ENCODE measurements at regions not wholly inside any gene's neighbourhood (a gene's known extent, or its start where the extent isn't known, plus 50 kb on each side); places are given as distances from the start of the nearest gene placed in this dataset.

DNA sequence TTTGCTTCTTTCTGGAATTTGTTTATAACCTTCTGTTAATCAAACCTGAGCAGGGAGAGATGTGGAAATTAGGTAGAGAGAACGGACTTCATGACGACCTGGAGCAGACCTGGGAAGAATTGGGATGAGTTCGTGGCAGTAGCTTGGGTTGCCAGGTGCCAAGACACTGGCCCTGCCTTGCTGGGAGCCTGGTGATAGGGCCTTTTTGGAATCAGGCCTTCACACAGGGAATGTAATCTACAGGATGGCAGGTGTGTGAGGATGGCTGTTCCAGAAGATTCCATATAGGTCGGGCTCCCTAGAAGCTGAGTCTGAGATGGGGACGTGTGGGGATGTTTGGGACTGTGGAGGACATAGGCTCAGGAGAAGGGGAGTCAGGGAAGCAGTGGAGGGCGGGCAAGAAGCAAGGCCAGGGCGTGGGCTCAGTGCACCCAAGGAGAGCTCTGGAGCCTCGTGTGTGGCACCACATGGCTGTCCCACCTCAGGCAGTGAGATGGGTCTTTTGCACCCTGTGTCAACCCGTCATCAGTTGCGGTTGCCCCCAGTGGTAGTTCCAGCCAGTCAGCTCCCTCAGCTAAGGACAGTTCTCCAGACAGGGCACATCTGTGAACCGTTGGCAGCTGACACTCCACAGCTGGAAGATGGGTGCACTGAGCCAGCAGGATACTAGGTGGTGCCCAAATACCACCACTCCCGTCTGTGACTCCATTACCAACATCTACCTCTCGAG is 395.9 kb downstream of the MATN1 start:
- TF ChIP-seq, protein P1, sequence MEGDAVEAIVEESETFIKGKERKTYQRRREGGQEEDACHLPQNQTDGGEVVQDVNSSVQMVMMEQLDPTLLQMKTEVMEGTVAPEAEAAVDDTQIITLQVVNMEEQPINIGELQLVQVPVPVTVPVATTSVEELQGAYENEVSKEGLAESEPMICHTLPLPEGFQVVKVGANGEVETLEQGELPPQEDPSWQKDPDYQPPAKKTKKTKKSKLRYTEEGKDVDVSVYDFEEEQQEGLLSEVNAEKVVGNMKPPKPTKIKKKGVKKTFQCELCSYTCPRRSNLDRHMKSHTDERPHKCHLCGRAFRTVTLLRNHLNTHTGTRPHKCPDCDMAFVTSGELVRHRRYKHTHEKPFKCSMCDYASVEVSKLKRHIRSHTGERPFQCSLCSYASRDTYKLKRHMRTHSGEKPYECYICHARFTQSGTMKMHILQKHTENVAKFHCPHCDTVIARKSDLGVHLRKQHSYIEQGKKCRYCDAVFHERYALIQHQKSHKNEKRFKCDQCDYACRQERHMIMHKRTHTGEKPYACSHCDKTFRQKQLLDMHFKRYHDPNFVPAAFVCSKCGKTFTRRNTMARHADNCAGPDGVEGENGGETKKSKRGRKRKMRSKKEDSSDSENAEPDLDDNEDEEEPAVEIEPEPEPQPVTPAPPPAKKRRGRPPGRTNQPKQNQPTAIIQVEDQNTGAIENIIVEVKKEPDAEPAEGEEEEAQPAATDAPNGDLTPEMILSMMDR (IDR thresholded peaks at IDR 0.05), result no peak
- TF ChIP-seq MAZ (IDR thresholded peaks at IDR 0.05; ENCODE audit: borderline replicate concordance, low read depth, low read length) (no peak), HDAC2 (IDR thresholded peaks at IDR 0.05) (no peak), NR3C1 (IDR thresholded peaks at IDR 0.05) (no peak), NPAS2 (CRISPR knock-in tag; IDR thresholded peaks at IDR 0.05; ENCODE audit: borderline replicate concordance) (no peak), JUNB (IDR thresholded peaks at IDR 0.05) (no peak), POLR2A (IDR thresholded peaks at IDR 0.05; ENCODE audit: low read length) (no peak), CEBPB (IDR thresholded peaks at IDR 0.05) (no peak)
